ENCODE measurements at regions not wholly inside any gene's neighbourhood (a gene's known extent, or its start where the extent isn't known, plus 50 kb on each side); places are given as distances from the start of the nearest gene placed in this dataset.

DNA sequence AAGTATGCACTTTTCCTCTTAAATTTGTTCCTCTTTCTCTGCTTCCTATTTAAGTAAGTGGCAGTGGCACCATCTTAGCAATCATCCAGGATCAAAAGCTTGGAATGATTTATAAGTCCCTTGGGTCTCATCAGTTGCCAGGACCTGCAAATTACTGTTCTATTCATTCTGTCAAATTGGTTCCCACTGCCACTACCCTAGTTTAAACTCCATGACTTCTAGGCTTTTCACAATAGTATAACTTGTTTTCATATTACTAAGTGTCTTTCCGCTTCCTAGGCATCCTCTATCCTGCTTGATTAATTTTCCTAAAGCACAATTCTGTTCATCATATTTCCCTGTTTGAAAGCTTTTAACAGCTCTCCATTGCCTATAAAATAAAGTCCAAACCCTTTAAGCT is 363.9 kb upstream of the MEF2C start:
- no peak for TF ChIP-seq POU5F1 (IDR thresholded peaks at IDR 0.05; ENCODE audit: low read depth, low read length)
- TF ChIP-seq ATF3 (IDR thresholded peaks at IDR 0.05; ENCODE audit: insufficient read depth, low read depth, low read length) = no peak
- TF ChIP-seq TBP (IDR thresholded peaks at IDR 0.05; ENCODE audit: low read depth, low read length) = no peak
- no peak for TF ChIP-seq BRCA1 (IDR thresholded peaks at IDR 0.05; ENCODE audit: low read depth, low read length)
- no peak for TF ChIP-seq BACH1 (IDR thresholded peaks at IDR 0.05; ENCODE audit: low read length)
- no peak for TF ChIP-seq SUZ12 (IDR thresholded peaks at IDR 0.05; ENCODE audit: low read length)
- no peak for TF ChIP-seq CREB1 (IDR thresholded peaks at IDR 0.05)
- TF ChIP-seq, protein P1, sequence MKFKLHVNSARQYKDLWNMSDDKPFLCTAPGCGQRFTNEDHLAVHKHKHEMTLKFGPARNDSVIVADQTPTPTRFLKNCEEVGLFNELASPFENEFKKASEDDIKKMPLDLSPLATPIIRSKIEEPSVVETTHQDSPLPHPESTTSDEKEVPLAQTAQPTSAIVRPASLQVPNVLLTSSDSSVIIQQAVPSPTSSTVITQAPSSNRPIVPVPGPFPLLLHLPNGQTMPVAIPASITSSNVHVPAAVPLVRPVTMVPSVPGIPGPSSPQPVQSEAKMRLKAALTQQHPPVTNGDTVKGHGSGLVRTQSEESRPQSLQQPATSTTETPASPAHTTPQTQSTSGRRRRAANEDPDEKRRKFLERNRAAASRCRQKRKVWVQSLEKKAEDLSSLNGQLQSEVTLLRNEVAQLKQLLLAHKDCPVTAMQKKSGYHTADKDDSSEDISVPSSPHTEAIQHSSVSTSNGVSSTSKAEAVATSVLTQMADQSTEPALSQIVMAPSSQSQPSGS (IDR thresholded peaks at IDR 0.05; ENCODE audit: low read length) = no peak
- TF ChIP-seq SIX5 (IDR thresholded peaks at IDR 0.05; ENCODE audit: low read depth, low read length) = no peak
- TF ChIP-seq TAF1 (IDR thresholded peaks at IDR 0.05; ENCODE audit: low read depth, low read length) = no peak
- no peak for TF ChIP-seq SIRT6 (IDR thresholded peaks at IDR 0.05; ENCODE audit: low read length)
- TF ChIP-seq BCL11A (IDR thresholded peaks at IDR 0.05; ENCODE audit: low read depth in 2 of 2, low read length in 2 of 2) = no peak
- H4K5ac ChIP-seq (ENCODE audit: insufficient read length, low read depth, low read length) = no peak overlapping the region
- H4K20me1 ChIP-seq (replicated peaks in 1 of 2; ENCODE audit: control insufficient read depth in 1 of 2, insufficient read depth in 2 of 2, low read length in 2 of 2) = no peaks in the 10 kb centered on the region
- no peaks in the 10 kb centered on the region for H3K9me3 ChIP-seq (ENCODE audit: insufficient read depth in 2 of 2, low read depth in 1 of 2, low read length in 1 of 2)
- H4K91ac ChIP-seq (replicated peaks; ENCODE audit: insufficient read length, low read length) = no peak overlapping the region
- no peak overlapping the region for H3K4ac ChIP-seq (replicated peaks; ENCODE audit: insufficient read length, low read depth, low read length)
- no peak overlapping the region for H3K27ac ChIP-seq (ENCODE audit: low read depth, low read length)
- no peaks in the 10 kb centered on the region for H3K79me1 ChIP-seq (ENCODE audit: low read depth, low read length)
- 90% methylated on average over 1 of the region's 1 CpG; no CpG with 5 or more reads in 1 of the 2 experiments for WGBS, 2 experiments (ENCODE audit: extremely low coverage in 1 of 2, insufficient coverage in 1 of 2, insufficient read length in 1 of 2, insufficient replicate concordance in 2 of 2, low coverage in 1 of 2, low lambda C conversion rate in 2 of 2, missing lambda C conversion rate in 1 of 2)
- no peak overlapping the region for H3K18ac ChIP-seq (ENCODE audit: extremely low read depth, low read length)
- no peak overlapping the region for H3K23ac ChIP-seq (ENCODE audit: insufficient read length)
- no peak overlapping the region for H3K56ac ChIP-seq (replicated peaks; ENCODE audit: insufficient read length, low read depth, low read length)
- no peak overlapping the region for H2BK120ac ChIP-seq (replicated peaks; ENCODE audit: low read depth, low read length)
- POLR2A ChIA-PET (ENCODE audit: partially characterized antibody) = no interaction called here
- H4K8ac ChIP-seq (ENCODE audit: extremely low read depth, insufficient read depth, low read length) = no peak overlapping the region
- H3K4me1 ChIP-seq (replicated peaks in 1 of 4; ENCODE audit: control insufficient read depth in 3 of 4, insufficient read depth in 4 of 4, low read length in 3 of 4) = no peaks in the 10 kb centered on the region
- H2BK15ac ChIP-seq (ENCODE audit: low read length) = no peak overlapping the region
- no peaks in the 10 kb centered on the region for H3K27me3 ChIP-seq (replicated peaks in 1 of 4; ENCODE audit: control insufficient read depth in 3 of 4, extremely low read depth in 1 of 4, insufficient read depth in 3 of 4, low read length in 3 of 4)
- no peak overlapping the region for H2BK12ac ChIP-seq (ENCODE audit: low read depth, low read length)
- H2BK5ac ChIP-seq (ENCODE audit: low read depth, low read length) = no peak overlapping the region
- H2AFZ ChIP-seq (ENCODE audit: low read length) = no peak overlapping the region
- no peaks in the 10 kb centered on the region for H3K79me2 ChIP-seq (ENCODE audit: control insufficient read depth in 1 of 2, insufficient read depth in 2 of 2, low read length in 2 of 2)
- H2BK20ac ChIP-seq (ENCODE audit: low read length) = no peak overlapping the region
- H3K36me3 ChIP-seq (ENCODE audit: control insufficient read depth in 2 of 4, insufficient read depth in 4 of 4, low read length in 3 of 4) = no peaks in the 10 kb centered on the region
- no peaks in the 10 kb centered on the region for H3K23me2 ChIP-seq (ENCODE audit: low read depth, low read length)
- H2AK5ac ChIP-seq (ENCODE audit: low read depth, low read length) = no peak overlapping the region
- no peak overlapping the region for H3K4me2 ChIP-seq (ENCODE audit: insufficient read depth in 1 of 2, low read depth in 2 of 2, low read length in 2 of 2)
- no peak overlapping the region for H3K9ac ChIP-seq (replicated peaks in 1 of 4; ENCODE audit: extremely low read depth in 1 of 4, low read depth in 3 of 4, low read length in 3 of 4)
- DNase-seq (ENCODE audit: low read depth in 1 of 2, low spot score in 2 of 2) = no peak
- no peak for FAIRE-seq
- no peak overlapping the region for H3K14ac ChIP-seq (ENCODE audit: insufficient read length)
- no peak overlapping the region for H3K4me3 ChIP-seq (ENCODE audit: extremely low read depth in 1 of 4, insufficient read depth in 2 of 4, low read depth in 3 of 4, low read length in 4 of 4)
- CTCF ChIA-PET (ENCODE audit: partially characterized antibody) = no interaction called here
